ENCODE measurements at regions not wholly inside any gene's neighbourhood (a gene's known extent, or its start where the extent isn't known, plus 50 kb on each side); places are given as distances from the start of the nearest gene placed in this dataset.
A peak's percentile ranks its signal among the peaks of the same experiment; 100 is the strongest.

- intact Hi-C loops (cut with DNase I), result no loop called here
- Histone ChIP-seq H3K27me3 (peaks cover 0 to 17% (median 9%) of the 10 kb centered on the region in 7 donors), H3K36me3 (no peaks in the 10 kb centered on the region), H3K9me3 (peaks cover 0 to 18% (median 0%) of the 10 kb centered on the region in 11 donors), H3K27ac (no peak overlapping the region), H3K4me1 (no peaks in the 10 kb centered on the region), H3K4me3 (no peak overlapping the region)
- DNase-seq (no peak), ATAC-seq (no peak)
- WGBS, 2 donors, result 58 to 64% methylated on average over 1 of the region's 1 CpG
- TF ChIP-seq CTCF (IDR thresholded peaks at IDR 0.05), result no peak
Measured at GRCh38 chr14:61872452-61872851, 110.2 kb downstream of the SNAPC1 start.

DNA sequence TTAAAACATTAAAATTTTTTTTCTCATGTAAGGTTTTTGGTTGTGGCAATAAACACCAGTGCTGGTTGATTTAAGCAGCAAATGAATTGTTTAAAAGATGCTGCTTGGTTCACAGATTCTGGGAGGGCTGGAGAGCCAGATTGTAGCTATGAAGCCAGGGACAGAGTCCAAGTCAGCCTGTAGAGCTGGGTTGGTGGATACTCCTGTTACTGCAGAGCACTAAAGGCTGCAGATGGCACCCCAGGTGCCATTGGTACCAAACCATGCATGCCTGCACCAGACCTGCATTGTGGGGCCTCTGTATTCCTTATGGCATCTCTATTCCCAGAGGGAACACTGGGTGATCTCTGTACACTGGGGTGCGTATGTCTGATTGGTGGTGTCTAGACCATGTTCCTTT, 113.3 kb downstream of the SNAPC1 start:
- WGBS, 2 donors, result 92 to 95% methylated on average over 1 of the region's 1 CpG
- H3K36me3 ChIP-seq, result no peaks in the 10 kb centered on the region
- no peak for TF ChIP-seq CTCF (IDR thresholded peaks at IDR 0.05)
- ATAC-seq, result no peak
- H3K27ac ChIP-seq, result no peak overlapping the region
- H3K27me3 ChIP-seq, result peaks cover 0 to 17% (median 9%) of the 10 kb centered on the region in 7 donors
- intact Hi-C loops (cut with DNase I), result no loop called here
- H3K4me1 ChIP-seq, result no peaks in the 10 kb centered on the region
- no peak for DNase-seq
- H3K4me3 ChIP-seq, result no peak overlapping the region
- peaks cover 0 to 11% (median 0%) of the 10 kb centered on the region in 11 donors for H3K9me3 ChIP-seq

- no peak for DNase-seq
- Histone ChIP-seq H3K9me3 (peaks cover 0 to under 1% (median 0%) of the 10 kb centered on the region in 11 donors), H3K4me3 (no peak overlapping the region), H3K4me1 (no peaks in the 10 kb centered on the region), H3K27ac (no peak overlapping the region), H3K36me3 (no peaks in the 10 kb centered on the region), H3K27me3 (peaks cover 0 to 23% (median 9%) of the 10 kb centered on the region in 7 donors)
- intact Hi-C loops (cut with DNase I), result no loop called here
- peak in 6 of 8 donors; percentile 35 to 82 (median 51) for ATAC-seq
- TF ChIP-seq CTCF (IDR thresholded peaks at IDR 0.05), result no peak
- WGBS, 2 donors, result 36 to 38% methylated on average over 8 of the region's 8 CpGs
Measured at GRCh38 chr14:61876362-61877034, 114.3 kb downstream of the SNAPC1 start.

GRCh38 chr14:61877035-61877390, 114.8 kb downstream of the SNAPC1 start:
- intact Hi-C loops (cut with DNase I), result no loop called here
- peaks cover 0 to 23% (median 9%) of the 10 kb centered on the region in 7 donors for H3K27me3 ChIP-seq
- H3K4me3 ChIP-seq, result no peak overlapping the region
- no peaks in the 10 kb centered on the region for H3K36me3 ChIP-seq
- 73% methylated on average over 6 of the region's 6 CpGs for WGBS, 2 donors
- no peaks in the 10 kb centered on the region for H3K4me1 ChIP-seq
- ATAC-seq, result no peak
- H3K9me3 ChIP-seq, result no peaks in the 10 kb centered on the region
- no peak overlapping the region for H3K27ac ChIP-seq
- no peak for DNase-seq
- no peak for TF ChIP-seq CTCF (IDR thresholded peaks at IDR 0.05)

Measured in heart right ventricle (tissue), 16 donors.